Lung (tissue), 11 donors: ENCODE measurements at regions not wholly inside any gene's neighbourhood (a gene's known extent, or its start where the extent isn't known, plus 50 kb on each side); places are given as distances from the start of the nearest gene placed in this dataset.

Source experiments
- ATAC-seq: fragments of 200-7000 bp; cut with Tn5 transposase; one replicate; pipeline ENCODE4 v1.9.1; 2020; ENCODE audit warnings: moderate number of reproducible peaks; ENCODE audit not compliant: insufficient read depth, low FRiP score
- DNase-seq, 3 donors: peaks; one replicate each; pipeline ENCODE4 v3.0.0-alpha.2; 2013 to 2017
- H3K27ac ChIP-seq, 2 donors: one replicate each; pipeline ENCODE4 v1.5.1; 2013; ENCODE audit warnings: mild to moderate bottlenecking in 2 of 2, moderate library complexity in 2 of 2, control low read depth in 1 of 2, inconsistent platforms in 1 of 2, low read depth in 1 of 2, low read length in 1 of 2
- H3K27me3 ChIP-seq, 3 donors: one replicate each; pipeline ENCODE4 v1.5.1; 2013; ENCODE audit warnings: low read length in 2 of 3; ENCODE audit not compliant: control insufficient read depth in 3 of 3, insufficient read depth in 3 of 3
- H3K36me3 ChIP-seq, 4 donors: one replicate each; pipeline ENCODE4 v1.5.1; 2013; ENCODE audit warnings: low read length in 4 of 4, mild to moderate bottlenecking in 1 of 4, moderate library complexity in 1 of 4; ENCODE audit not compliant: control insufficient read depth in 4 of 4, insufficient read depth in 4 of 4
- H3K4me1 ChIP-seq, 5 donors: one replicate each; pipeline ENCODE4 v1.5.1; 2013; ENCODE audit warnings: low read length in 5 of 5, mild to moderate bottlenecking in 2 of 5, moderate library complexity in 1 of 5; ENCODE audit not compliant: control insufficient read depth in 5 of 5, insufficient read depth in 5 of 5
- H3K4me3 ChIP-seq: one replicate; pipeline ENCODE4 v1.5.1; 2013; ENCODE audit warnings: mild to moderate bottlenecking, control low read depth, moderate library complexity
- H3K9ac ChIP-seq, 2 donors: one replicate each; pipeline ENCODE4 v1.5.1; 2013; ENCODE audit warnings: low read length in 2 of 2, control low read depth in 1 of 2; ENCODE audit not compliant: insufficient read depth in 1 of 2
- H3K9me3 ChIP-seq, 4 donors: one replicate each; pipeline ENCODE4 v1.5.1; 2013; ENCODE audit warnings: low read length in 3 of 4, mild to moderate bottlenecking in 1 of 4, moderate library complexity in 1 of 4; ENCODE audit not compliant: control insufficient read depth in 4 of 4, insufficient read depth in 3 of 4
- CTCF ChIP-seq: IDR thresholded peaks from 2 replicates; pipeline ENCODE4 v1.5.1; 2012; ENCODE audit warnings: mild to moderate bottlenecking; ENCODE audit errors: control extremely low read depth, extremely low read depth
- WGBS, 2 donors: extraction: QIAGEN DNeasy Blood & Tissue Kit; methylation state at CpG; one replicate each; pipeline ENCODE4 v1.1.7; 2013; 5-methylcytosine and 5-hydroxymethylcytosine counted together
- donor health status: control.
- donor health status: control.
- donor health status: Bipolar disorder and iron deficiency.
- donor health status: healthy.
- donor health status: DM: yes; HTN: yes; CAD: no.

DNA sequence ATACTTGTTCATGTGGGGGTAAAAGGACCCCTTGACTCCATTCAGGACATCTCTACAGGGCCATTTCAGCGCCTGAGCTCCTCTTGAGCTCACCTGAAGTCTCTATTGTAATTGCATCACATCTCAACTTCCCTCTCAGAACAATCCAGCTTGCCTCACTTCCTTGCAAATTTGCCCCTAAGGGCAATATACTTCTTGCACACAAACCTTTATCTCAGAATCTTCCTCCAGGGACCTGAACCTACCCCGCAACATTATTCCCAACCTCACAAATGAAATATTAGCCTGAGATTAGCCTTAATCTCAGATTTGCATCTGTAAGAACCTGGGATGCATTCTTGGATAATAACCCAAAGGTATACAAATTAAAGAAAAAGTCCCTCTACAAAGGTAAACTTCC is 159.2 kb downstream of the DRD1 start:
- Histone ChIP-seq H3K4me3 (no peak overlapping the region), H3K9me3 (peaks cover 0 to 1% (median 0%) of the 10 kb centered on the region in 4 donors), H3K27me3 (no peaks in the 10 kb centered on the region), H3K36me3 (no peaks in the 10 kb centered on the region), H3K4me1 (no peaks in the 10 kb centered on the region), H3K27ac (no peak overlapping the region), H3K9ac (no peak overlapping the region)
- 73 to 88% methylated on average over 2 of the region's 2 CpGs for WGBS, 2 donors
- ATAC-seq (no peak), DNase-seq (no peak)
- no peak for TF ChIP-seq CTCF

GRCh38 chr5:175282611-175283225 is 161.3 kb downstream of the DRD1 start:
- TF ChIP-seq CTCF, result no peak
- H3K4me1 ChIP-seq, result no peaks in the 10 kb centered on the region
- WGBS, 2 donors, result 26 to 44% methylated on average over 1 of the region's 1 CpG
- H3K27ac ChIP-seq, result no peak overlapping the region
- ATAC-seq, result no peak
- no peaks in the 10 kb centered on the region for H3K9me3 ChIP-seq
- peak in 1 of 3 donors; percentile 12 for DNase-seq
- H3K4me3 ChIP-seq, result no peak overlapping the region
- no peak overlapping the region for H3K9ac ChIP-seq
- H3K27me3 ChIP-seq, result no peaks in the 10 kb centered on the region
- no peaks in the 10 kb centered on the region for H3K36me3 ChIP-seq

- H3K4me3 ChIP-seq, result no peak overlapping the region
- H3K9ac ChIP-seq, result no peak overlapping the region
- H3K36me3 ChIP-seq, result no peaks in the 10 kb centered on the region
- no peaks in the 10 kb centered on the region for H3K27me3 ChIP-seq
- 65 to 76% methylated on average over 2 of the region's 2 CpGs for WGBS, 2 donors
- no peaks in the 10 kb centered on the region for H3K9me3 ChIP-seq
- no peaks in the 10 kb centered on the region for H3K4me1 ChIP-seq
- H3K27ac ChIP-seq, result no peak overlapping the region
- ATAC-seq, result no peak
- no peak for DNase-seq
- no peak for TF ChIP-seq CTCF
Observed at GRCh38 chr5:175281714-175282113, 162.3 kb downstream of the DRD1 start.

- no peak for DNase-seq
- Histone ChIP-seq H3K4me1 (no peaks in the 10 kb centered on the region), H3K36me3 (no peaks in the 10 kb centered on the region), H3K4me3 (no peak overlapping the region), H3K27me3 (no peaks in the 10 kb centered on the region), H3K9me3 (no peaks in the 10 kb centered on the region), H3K9ac (no peak overlapping the region), H3K27ac (no peak overlapping the region)
- WGBS, 2 donors, result 68 to 94% methylated on average over 4 of the region's 4 CpGs
- TF ChIP-seq CTCF, result no peak
- ATAC-seq, result no peak
Observed at GRCh38 chr5:175281257-175281656, 162.7 kb downstream of the DRD1 start.
